ENCODE measurements at regions not wholly inside any gene's neighbourhood (a gene's known extent, or its start where the extent isn't known, plus 50 kb on each side); places are given as distances from the start of the nearest gene placed in this dataset.

DNA sequence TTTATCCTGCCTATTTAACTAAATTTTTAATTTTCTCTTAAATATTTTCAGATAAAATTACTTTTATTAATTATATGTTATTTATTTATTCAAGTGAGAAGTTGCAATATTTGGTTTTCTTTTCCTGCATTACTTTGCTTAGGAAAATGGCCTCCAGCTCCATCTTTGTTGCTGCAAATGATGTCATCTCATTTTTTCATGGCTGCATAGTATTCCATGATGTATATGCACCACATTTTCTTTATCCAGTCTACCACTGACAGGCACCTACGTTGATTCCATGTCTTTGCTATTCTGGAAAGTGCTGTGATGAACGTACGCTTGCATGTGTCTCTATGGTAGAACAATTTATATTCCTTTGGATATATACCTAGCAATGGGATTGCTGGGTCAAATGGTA is 186.9 kb upstream of the LYPLAL1 start:
- H3K79me2 ChIP-seq (ENCODE audit: insufficient read depth, low read length), result no peaks in the 10 kb centered on the region
- H3K4me3 Mint-ChIP-seq, result no peak overlapping the region
- H2AFZ ChIP-seq (ENCODE audit: insufficient read depth, low read depth, low read length, poor library complexity, severe bottlenecking), result no peak overlapping the region

DNA sequence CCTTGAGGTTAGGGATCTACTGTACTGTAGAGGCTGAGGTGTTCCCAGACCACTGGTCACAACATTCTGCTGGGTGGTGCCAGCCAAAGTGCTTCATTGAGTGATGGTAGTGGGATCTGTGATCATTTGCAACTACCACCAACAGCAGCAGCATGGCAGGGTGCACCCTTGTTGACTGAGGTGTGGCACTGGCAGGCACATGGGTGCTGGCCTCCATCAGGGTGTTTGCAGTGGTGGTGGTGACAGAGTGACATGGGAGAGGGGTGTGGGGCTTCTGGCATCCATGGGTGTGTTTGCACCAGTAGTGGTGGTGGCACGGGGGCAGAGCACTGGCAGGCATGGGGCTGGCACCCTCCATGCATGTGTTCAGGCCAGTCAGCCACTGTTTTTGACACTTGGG is 183.7 kb upstream of the LYPLAL1 start:
- H3K4me2 ChIP-seq (replicated peaks; ENCODE audit: extremely low read depth, low read length, poor library complexity, severe bottlenecking), result no peak overlapping the region
- no peak overlapping the region for H3K4me3 Mint-ChIP-seq
- H3K27me3 Mint-ChIP-seq (ENCODE audit: low read depth in 3 of 3), result peaks cover 0 to 2% (median 1%) of the 10 kb centered on the region in 3 donors
- TF ChIP-seq, protein P1, sequence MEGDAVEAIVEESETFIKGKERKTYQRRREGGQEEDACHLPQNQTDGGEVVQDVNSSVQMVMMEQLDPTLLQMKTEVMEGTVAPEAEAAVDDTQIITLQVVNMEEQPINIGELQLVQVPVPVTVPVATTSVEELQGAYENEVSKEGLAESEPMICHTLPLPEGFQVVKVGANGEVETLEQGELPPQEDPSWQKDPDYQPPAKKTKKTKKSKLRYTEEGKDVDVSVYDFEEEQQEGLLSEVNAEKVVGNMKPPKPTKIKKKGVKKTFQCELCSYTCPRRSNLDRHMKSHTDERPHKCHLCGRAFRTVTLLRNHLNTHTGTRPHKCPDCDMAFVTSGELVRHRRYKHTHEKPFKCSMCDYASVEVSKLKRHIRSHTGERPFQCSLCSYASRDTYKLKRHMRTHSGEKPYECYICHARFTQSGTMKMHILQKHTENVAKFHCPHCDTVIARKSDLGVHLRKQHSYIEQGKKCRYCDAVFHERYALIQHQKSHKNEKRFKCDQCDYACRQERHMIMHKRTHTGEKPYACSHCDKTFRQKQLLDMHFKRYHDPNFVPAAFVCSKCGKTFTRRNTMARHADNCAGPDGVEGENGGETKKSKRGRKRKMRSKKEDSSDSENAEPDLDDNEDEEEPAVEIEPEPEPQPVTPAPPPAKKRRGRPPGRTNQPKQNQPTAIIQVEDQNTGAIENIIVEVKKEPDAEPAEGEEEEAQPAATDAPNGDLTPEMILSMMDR (IDR thresholded peaks at IDR 0.05), result no peak
- H3K27me3 ChIP-seq (ENCODE audit: control insufficient read depth in 2 of 2, insufficient read depth in 2 of 2, low read length in 2 of 2), result no peaks in the 10 kb centered on the region
- H3K4me1 Mint-ChIP-seq, result no peaks in the 10 kb centered on the region
- H3K36me3 ChIP-seq (replicated peaks in 1 of 2; ENCODE audit: control insufficient read depth in 1 of 2, insufficient read depth in 2 of 2, low read length in 2 of 2), result no peaks in the 10 kb centered on the region
- H3K79me2 ChIP-seq (ENCODE audit: insufficient read depth, low read length), result no peaks in the 10 kb centered on the region
- H3K27ac Mint-ChIP-seq, result no peak overlapping the region
- intact Hi-C loops (cut with micrococcal nuclease), result no loop called here
- no peaks in the 10 kb centered on the region for H3K36me3 Mint-ChIP-seq
- peaks cover 0 to 6% (median 3%) of the 10 kb centered on the region in 7 donors for H3K9me3 Mint-ChIP-seq
- no peak for DNase-seq
- H3K4me1 ChIP-seq (ENCODE audit: control insufficient read depth in 1 of 2, insufficient read depth in 2 of 2, low read length in 2 of 2), result no peaks in the 10 kb centered on the region
- H2AFZ ChIP-seq (ENCODE audit: insufficient read depth, low read depth, low read length, poor library complexity, severe bottlenecking), result no peak overlapping the region
- no peak overlapping the region for H3K4me3 ChIP-seq (replicated peaks in 1 of 3; ENCODE audit: low read depth in 2 of 3, low read length in 3 of 3)
- no peaks in the 10 kb centered on the region for H4K20me1 ChIP-seq (ENCODE audit: insufficient read depth, low read length)
- WGBS (ENCODE audit: insufficient coverage), result 100% methylated on average over 1 of the region's 1 CpG
- no peak overlapping the region for H3K27ac ChIP-seq (ENCODE audit: low read depth in 1 of 2, low read length in 2 of 2)
- H3K9me3 ChIP-seq (replicated peaks in 1 of 2; ENCODE audit: control insufficient read depth in 1 of 2, insufficient read depth in 1 of 2, low read length in 2 of 2), result no peaks in the 10 kb centered on the region
- no peak overlapping the region for H3K9ac ChIP-seq (ENCODE audit: insufficient read depth, low read length, poor library complexity, severe bottlenecking)

More for the DNA sequence above, 186.9 kb upstream of the LYPLAL1 start:
- peaks cover 0 to 3% (median 2%) of the 10 kb centered on the region in 3 donors for H3K27me3 Mint-ChIP-seq (ENCODE audit: low read depth in 3 of 3)
- Histone ChIP-seq H3K36me3 (replicated peaks in 1 of 2; ENCODE audit: control insufficient read depth in 1 of 2, insufficient read depth in 2 of 2, low read length in 2 of 2) (no peaks in the 10 kb centered on the region), H3K4me3 (replicated peaks in 1 of 3; ENCODE audit: low read depth in 2 of 3, low read length in 3 of 3) (no peak overlapping the region), H3K4me1 (ENCODE audit: control insufficient read depth in 1 of 2, insufficient read depth in 2 of 2, low read length in 2 of 2) (no peaks in the 10 kb centered on the region), H3K27me3 (ENCODE audit: control insufficient read depth in 2 of 2, insufficient read depth in 2 of 2, low read length in 2 of 2) (no peaks in the 10 kb centered on the region), H4K20me1 (ENCODE audit: insufficient read depth, low read length) (no peaks in the 10 kb centered on the region), H3K9ac (ENCODE audit: insufficient read depth, low read length, poor library complexity, severe bottlenecking) (no peak overlapping the region), H3K9me3 (replicated peaks in 1 of 2; ENCODE audit: control insufficient read depth in 1 of 2, insufficient read depth in 1 of 2, low read length in 2 of 2) (no peaks in the 10 kb centered on the region), H3K27ac (ENCODE audit: low read depth in 1 of 2, low read length in 2 of 2) (no peak overlapping the region), H3K4me2 (replicated peaks; ENCODE audit: extremely low read depth, low read length, poor library complexity, severe bottlenecking) (no peak overlapping the region)
- TF ChIP-seq, protein P1 (IDR thresholded peaks at IDR 0.05), result no peak
- DNase-seq, result no peak
- H3K4me1 Mint-ChIP-seq, result no peaks in the 10 kb centered on the region
- intact Hi-C loops (cut with micrococcal nuclease), result no loop called here
- H3K27ac Mint-ChIP-seq, result no peak overlapping the region
- no CpG with 5 or more reads among the region's 3 CpGs for WGBS (ENCODE audit: insufficient coverage)
- H3K9me3 Mint-ChIP-seq, result peaks cover 0 to 4% (median 2%) of the 10 kb centered on the region in 7 donors
- no peaks in the 10 kb centered on the region for H3K36me3 Mint-ChIP-seq
